KMS-11 (cell line): ENCODE measurements at regions not wholly inside any gene's neighbourhood (a gene's known extent, or its start where the extent isn't known, plus 50 kb on each side); places are given as distances from the start of the nearest gene placed in this dataset.

Experiments
- H2AFZ ChIP-seq: fragments of 200-600 bp; sonication (generic); 2 replicates; pipeline ENCODE4 v1.6.1; 2016; ENCODE audit warnings: antibody characterized with exemption, mixed run types, low read depth
- H3K27ac ChIP-seq: fragments of 200-600 bp; sonication (generic); 2 replicates; pipeline ENCODE4 v1.6.1; 2016; ENCODE audit warnings: mild to moderate bottlenecking, mixed run types
- H3K27me3 ChIP-seq: fragments of 200-600 bp; sonication (generic); 2 replicates; pipeline ENCODE4 v1.6.1; 2017; ENCODE audit warnings: mild to moderate bottlenecking, low read depth, mixed run types, moderate library complexity; ENCODE audit not compliant: insufficient read depth
- H3K36me3 ChIP-seq: fragments of 200-600 bp; sonication (generic); 2 replicates; pipeline ENCODE4 v1.6.1; 2017; ENCODE audit warnings: mild to moderate bottlenecking, mixed run types; ENCODE audit not compliant: insufficient read depth
- H3K4me1 ChIP-seq: fragments of 200-600 bp; sonication (generic); 2 replicates; pipeline ENCODE4 v1.6.1; 2016; ENCODE audit warnings: mild to moderate bottlenecking, low read depth, mixed run types; ENCODE audit not compliant: poor library complexity, severe bottlenecking
- H3K4me2 ChIP-seq: fragments of 200-600 bp; sonication (generic); 2 replicates; pipeline ENCODE4 v1.7.0; 2016; ENCODE audit warnings: mild to moderate bottlenecking, mixed run types
- H3K4me3 ChIP-seq: fragments of 200-600 bp; sonication (generic); IDR thresholded peaks from 2 replicates; pipeline ENCODE4 v1.6.1; 2017; ENCODE audit warnings: low read depth, low read length, mixed read lengths; ENCODE audit not compliant: insufficient read depth
- H3K79me2 ChIP-seq: fragments of 200-600 bp; sonication (generic); 2 replicates; pipeline ENCODE4 v1.6.1; 2016; ENCODE audit warnings: low read depth, mixed run types; ENCODE audit not compliant: insufficient read depth
- H3K9ac ChIP-seq: fragments of 200-600 bp; sonication (generic); 2 replicates; pipeline ENCODE4 v1.6.1; 2016; ENCODE audit warnings: mild to moderate bottlenecking, mixed run types
- H4K20me1 ChIP-seq: fragments of 200-600 bp; sonication (generic); 2 replicates; pipeline ENCODE4 v1.6.1; 2016; ENCODE audit warnings: mild to moderate bottlenecking, mixed run types; ENCODE audit not compliant: insufficient read depth
- TF ChIP-seq, protein P1 (sequence below): fragments of 200-600 bp; sonication (generic); conservative IDR thresholded peaks from 2 replicates; pipeline ENCODE4 v1.6.1; 2017; ENCODE audit warnings: low read depth, mild to moderate bottlenecking, antibody characterized with exemption, low read length, moderate library complexity, mixed read lengths

DNA sequence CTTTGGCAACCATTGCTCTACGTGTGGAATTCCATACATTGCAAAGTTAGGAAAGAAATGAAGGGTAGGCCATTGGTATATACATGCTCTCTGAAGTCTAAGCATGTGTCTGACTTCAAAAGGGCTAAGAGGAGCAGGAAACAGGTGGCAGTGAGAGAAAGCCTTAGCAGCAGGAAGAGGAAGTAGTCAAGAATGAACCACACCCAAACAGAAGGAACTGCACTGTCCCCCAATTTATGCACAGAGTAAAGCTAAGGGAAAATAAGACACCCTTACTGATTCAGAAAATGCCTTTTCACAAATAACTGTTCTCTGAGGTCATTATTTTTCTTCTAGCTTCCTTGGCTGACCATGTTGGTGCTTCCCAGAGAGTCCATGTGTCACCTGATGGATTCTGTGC, 575.4 kb downstream of the NTRK3 start:
- no peaks in the 10 kb centered on the region for H3K79me2 ChIP-seq
- H3K4me2 ChIP-seq, result no peak overlapping the region
- H3K36me3 ChIP-seq, result no peaks in the 10 kb centered on the region
- H3K4me1 ChIP-seq, result no peaks in the 10 kb centered on the region
- no peak overlapping the region for H3K27ac ChIP-seq
- no peak overlapping the region for H3K9ac ChIP-seq
- no peak overlapping the region for H2AFZ ChIP-seq
- H3K27me3 ChIP-seq, result no peaks in the 10 kb centered on the region
- H4K20me1 ChIP-seq, result no peaks in the 10 kb centered on the region
- TF ChIP-seq, protein P1, sequence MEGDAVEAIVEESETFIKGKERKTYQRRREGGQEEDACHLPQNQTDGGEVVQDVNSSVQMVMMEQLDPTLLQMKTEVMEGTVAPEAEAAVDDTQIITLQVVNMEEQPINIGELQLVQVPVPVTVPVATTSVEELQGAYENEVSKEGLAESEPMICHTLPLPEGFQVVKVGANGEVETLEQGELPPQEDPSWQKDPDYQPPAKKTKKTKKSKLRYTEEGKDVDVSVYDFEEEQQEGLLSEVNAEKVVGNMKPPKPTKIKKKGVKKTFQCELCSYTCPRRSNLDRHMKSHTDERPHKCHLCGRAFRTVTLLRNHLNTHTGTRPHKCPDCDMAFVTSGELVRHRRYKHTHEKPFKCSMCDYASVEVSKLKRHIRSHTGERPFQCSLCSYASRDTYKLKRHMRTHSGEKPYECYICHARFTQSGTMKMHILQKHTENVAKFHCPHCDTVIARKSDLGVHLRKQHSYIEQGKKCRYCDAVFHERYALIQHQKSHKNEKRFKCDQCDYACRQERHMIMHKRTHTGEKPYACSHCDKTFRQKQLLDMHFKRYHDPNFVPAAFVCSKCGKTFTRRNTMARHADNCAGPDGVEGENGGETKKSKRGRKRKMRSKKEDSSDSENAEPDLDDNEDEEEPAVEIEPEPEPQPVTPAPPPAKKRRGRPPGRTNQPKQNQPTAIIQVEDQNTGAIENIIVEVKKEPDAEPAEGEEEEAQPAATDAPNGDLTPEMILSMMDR, result no peak
- no peak overlapping the region for H3K4me3 ChIP-seq

DNA sequence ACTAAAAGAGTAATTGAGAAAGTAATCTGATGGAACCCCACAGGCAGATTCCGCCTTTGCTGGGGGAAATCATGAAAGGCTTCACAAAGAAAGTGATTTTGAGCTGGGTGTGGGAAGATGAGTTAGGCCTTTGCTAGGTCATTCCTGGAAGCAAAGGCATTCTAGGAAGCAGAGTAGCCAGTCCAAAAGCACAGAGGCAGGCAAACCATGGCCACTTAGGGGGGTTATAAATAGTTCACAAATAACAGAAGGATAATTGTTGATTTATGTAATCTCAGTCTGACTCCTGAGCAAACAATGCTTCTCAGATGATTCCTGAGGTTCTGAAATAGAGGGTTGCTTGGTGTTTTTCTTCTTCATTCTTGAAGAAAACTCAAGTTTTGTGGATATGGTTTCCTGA, 576.3 kb downstream of the NTRK3 start:
- Histone ChIP-seq H3K4me3 (no peak overlapping the region), H4K20me1 (no peaks in the 10 kb centered on the region), H3K27me3 (no peaks in the 10 kb centered on the region), H3K79me2 (no peaks in the 10 kb centered on the region), H3K9ac (no peak overlapping the region), H3K4me2 (no peak overlapping the region), H3K27ac (no peak overlapping the region), H3K4me1 (no peaks in the 10 kb centered on the region), H3K36me3 (no peaks in the 10 kb centered on the region), H2AFZ (no peak overlapping the region)
- TF ChIP-seq, protein P1, result no peak

DNA sequence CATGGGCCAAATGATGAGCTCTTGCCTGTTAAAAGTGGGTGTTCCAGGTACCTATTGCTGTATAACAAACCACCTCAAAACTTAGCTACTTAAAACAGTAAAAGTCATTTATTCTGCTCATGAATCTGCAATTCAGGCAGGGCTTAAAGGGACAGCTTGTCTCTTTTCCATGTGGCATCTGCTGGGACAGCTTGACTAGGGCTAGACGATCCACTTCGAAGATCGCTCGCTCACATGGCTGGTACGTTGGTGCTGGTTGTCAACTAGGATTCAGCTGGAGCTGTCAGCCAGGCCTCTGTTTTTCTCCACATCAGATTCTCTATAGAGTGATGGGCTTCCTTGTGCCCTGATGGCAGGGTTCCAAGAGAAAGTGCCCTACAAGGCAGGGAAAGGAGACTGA, 581.3 kb downstream of the NTRK3 start:
- TF ChIP-seq, protein P1, result no peak
- no peak overlapping the region for H3K4me2 ChIP-seq
- no peak overlapping the region for H3K27ac ChIP-seq
- no peaks in the 10 kb centered on the region for H3K4me1 ChIP-seq
- no peaks in the 10 kb centered on the region for H3K27me3 ChIP-seq
- no peaks in the 10 kb centered on the region for H4K20me1 ChIP-seq
- no peak overlapping the region for H2AFZ ChIP-seq
- no peaks in the 10 kb centered on the region for H3K79me2 ChIP-seq
- H3K9ac ChIP-seq, result no peak overlapping the region
- no peak overlapping the region for H3K4me3 ChIP-seq
- no peaks in the 10 kb centered on the region for H3K36me3 ChIP-seq

DNA sequence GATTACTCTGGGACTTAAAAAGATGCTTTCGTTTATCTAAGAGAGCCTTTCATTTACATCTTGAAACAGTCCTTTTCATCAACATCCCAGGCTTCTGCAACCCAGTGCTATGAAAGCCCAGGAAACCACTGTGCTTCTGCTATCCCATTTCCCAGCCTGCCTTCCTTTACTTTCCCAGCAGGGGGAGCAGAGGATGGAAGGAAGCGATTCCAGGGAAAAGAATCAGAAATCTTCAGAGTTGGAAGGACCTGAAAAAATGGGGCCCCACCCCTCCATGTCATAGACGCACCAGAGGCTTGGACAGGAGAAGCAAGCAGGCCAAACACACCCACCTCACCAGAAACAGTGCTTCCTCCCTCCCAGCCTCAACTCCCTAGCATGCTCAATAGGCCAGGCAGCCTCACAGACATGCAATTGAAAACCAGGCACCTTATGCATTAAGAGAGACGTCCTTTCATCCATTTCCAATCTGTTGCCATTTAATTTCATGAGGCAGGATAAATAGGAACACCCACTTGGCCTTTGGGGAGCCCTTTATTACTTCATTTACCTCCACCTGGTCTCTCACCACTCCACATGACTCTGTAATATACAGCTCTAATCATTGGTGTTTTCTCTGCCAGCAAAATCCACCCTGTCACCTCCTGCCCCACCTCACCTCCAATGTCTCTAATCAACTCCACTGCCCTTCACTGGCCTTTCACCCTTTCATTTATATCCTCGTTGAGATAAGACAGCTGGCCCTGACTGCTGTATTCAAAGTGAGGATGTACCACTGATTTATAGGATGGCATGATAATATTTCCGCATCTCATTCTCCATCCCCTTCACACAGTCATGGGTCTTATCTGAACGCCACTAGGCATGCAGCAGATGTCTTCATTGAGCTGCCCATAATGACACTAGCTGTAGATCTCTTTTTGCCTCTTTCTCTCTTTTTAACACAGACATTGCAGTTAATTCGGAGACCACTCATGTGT, 583.9 kb downstream of the NTRK3 start:
- Histone ChIP-seq H3K4me3 (no peak overlapping the region), H3K36me3 (no peaks in the 10 kb centered on the region), H2AFZ (no peak overlapping the region), H3K27me3 (no peaks in the 10 kb centered on the region), H3K27ac (no peak overlapping the region), H4K20me1 (no peaks in the 10 kb centered on the region), H3K4me2 (no peak overlapping the region), H3K9ac (no peak overlapping the region), H3K79me2 (no peaks in the 10 kb centered on the region), H3K4me1 (no peaks in the 10 kb centered on the region)
- TF ChIP-seq, protein P1, result peak; percentile 39
